GM18951 (cell line): ENCODE measurements at regions not wholly inside any gene's neighbourhood (a gene's known extent, or its start where the extent isn't known, plus 50 kb on each side); places are given as distances from the start of the nearest gene placed in this dataset.
"Not testable (repeated sequence)": the region's sequence is repeated elsewhere in the genome, so short reads cannot be mapped to it uniquely, and the experiment has no call there.

ENCODE experiments used
- POLR2A ChIP-seq: IDR thresholded peaks from 4 replicates; pipeline ENCODE4 v1.6.1; 2011; ENCODE audit warnings: mild to moderate bottlenecking; ENCODE audit not compliant: insufficient read length, insufficient read depth; ENCODE audit errors: extremely low read depth
- in situ Hi-C: fragments of 300-500 bp; cut with MboI; formaldehyde crosslinking; loops from one replicate; pipeline ENCODE4 v1.12.0; 2022; ENCODE audit warnings: low sequenced_read_pairs, mixed read lengths, inconsistent platforms; ENCODE audit not compliant: unreplicated experiment

- TF ChIP-seq POLR2A = no peak
- in situ Hi-C loops = no loop called here
Observed at GRCh38 chr6:132190815-132191175, 210.5 kb downstream of the MOXD1 start.

- in situ Hi-C loops = no loop called here
- TF ChIP-seq POLR2A = no peak
Observed at GRCh38 chr6:132190097-132190814, 211.0 kb downstream of the MOXD1 start.

DNA sequence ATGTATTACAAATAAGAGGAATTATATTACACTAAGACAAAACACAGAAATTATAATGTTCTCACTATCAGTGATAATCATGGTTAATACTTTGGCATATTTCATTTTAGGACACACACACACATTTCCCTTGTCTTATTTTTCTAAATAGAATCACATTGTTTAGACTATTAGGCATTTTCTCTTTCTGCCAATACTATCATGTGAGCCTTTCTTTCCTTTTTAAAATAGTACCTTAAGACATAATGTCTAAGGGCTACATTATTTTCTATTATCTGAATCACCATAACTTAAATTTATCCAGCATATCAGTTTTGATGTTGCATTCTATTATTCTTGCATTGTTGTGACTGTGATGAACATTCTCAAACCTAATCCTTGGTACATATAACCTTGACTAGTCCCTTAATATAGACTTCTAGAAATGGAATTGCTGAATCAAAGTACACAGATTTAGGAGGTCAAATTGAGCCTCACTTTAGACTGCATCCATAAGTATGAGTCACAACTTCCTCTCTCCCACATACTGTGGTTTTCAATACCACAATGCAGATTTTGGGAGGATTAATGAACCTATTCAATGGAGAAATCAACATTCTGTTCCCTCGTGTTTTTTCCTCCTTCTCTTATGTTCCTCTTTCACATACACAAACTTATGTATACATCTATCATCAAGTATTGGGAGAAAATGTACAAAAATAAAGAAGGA, 212.6 kb downstream of the MOXD1 start:
- in situ Hi-C loops = no loop called here
- no peak for TF ChIP-seq POLR2A

- no peak for TF ChIP-seq POLR2A
- in situ Hi-C loops = no loop called here
Observed at GRCh38 chr6:132187816-132188215, 213.5 kb downstream of the MOXD1 start.

DNA sequence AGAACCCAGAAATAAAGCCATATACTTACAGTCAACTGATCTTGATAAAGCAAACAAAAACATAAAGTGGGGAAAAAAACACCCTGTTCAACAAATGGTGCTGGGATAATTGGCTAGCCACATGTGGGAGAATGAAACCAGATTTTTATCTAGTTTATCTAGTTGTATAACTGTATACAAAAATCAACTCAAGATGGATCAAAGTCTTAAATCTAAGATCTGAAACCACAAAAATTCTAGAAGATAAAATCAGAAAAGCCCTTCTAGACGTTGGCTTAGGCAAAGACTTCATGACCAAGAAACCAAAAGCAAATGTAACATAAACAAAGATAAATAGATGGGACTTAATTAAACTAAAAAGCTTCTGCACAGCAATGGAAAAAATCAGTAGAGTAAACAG, 216.3 kb downstream of the MOXD1 start:
- in situ Hi-C loops = not testable (repeated sequence)

DNA sequence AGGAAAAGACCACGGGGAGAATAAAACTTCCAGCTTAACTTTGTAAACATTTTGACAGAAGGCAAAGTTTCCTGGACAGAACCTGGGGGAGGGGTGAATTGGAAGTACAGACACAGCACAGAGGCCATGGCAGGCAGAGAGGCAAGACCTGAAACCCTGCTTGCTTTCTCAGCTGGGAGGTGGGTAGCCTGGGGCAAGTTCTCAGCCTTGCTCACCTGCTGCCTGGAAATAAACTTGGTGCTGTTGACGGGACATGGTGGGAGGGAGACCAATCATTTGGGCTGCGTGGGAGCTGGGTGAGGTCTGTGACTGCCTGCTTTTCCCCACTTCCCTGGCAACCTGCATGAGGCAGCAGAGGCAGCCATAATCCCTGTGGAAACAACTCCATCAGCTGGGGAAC, 221.3 kb downstream of the MOXD1 start:
- in situ Hi-C loops = no loop called here
- TF ChIP-seq POLR2A = no peak

- TF ChIP-seq POLR2A = no peak
- in situ Hi-C loops = no loop called here
Observed at GRCh38 chr6:132174919-132175318, 223.7 kb upstream of the CCN2 start.

DNA sequence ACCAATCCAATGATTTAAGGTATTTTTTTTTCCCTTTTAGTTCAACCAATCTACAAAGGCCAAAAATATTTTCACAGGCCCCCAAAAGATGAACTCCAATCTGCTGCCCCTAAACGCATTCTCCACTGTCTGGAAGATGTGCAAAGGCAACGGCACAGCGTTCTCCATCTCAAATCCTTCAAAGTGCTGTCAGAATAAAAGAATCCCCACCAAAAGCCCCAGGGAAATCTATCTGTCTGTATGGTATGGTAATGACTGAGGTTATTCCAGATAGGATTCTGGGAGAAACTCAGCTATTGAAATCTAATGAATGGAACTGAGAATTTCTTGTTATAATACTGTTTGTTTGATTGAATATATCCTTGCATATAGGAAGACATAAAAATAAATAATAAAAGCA, 217.8 kb upstream of the CCN2 start:
- in situ Hi-C loops = no loop called here

DNA sequence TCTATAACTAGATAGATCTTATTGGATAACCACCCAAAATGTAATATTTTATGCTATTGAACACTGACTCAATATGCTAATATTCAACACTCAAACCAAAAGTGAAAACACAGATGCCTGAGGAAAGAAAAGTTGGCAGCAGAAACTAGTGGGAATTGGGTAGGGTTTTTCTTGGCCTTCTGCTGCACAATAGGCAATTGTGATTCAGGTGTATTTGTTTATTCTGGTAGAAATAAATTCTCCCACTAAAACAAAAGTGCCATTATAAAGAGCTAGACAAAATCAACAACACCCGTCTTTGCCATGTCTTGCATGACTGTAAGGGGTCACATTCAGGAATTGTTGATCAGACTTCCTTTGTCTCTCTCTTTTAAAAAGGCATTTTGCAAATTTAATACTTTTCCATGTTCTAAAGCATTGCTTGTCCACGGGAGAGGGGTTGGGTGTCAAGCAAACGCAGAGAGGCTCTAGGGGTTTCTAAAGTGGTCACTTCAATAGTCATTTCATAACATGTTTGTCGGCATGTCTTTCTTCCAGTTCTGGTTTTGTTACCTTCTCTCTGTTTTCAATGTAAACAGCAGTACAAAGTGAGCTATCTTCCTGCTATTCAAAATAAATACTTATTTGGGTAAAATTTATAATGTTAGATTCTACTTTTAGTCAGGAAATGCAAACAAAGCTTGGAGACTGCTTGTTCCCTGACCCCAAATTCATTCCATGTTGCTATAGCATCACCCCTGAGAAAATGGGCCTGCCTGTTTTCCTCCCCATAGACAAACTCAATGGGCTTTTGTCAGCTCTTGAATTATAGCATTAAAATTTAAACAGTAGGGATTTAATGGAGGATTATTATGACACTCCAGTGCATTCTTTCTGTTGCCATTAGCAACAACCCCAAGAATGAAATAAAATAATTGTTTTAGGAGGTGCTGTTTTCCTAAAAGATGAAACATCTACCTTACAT, 217.0 kb upstream of the CCN2 start:
- TF ChIP-seq POLR2A = no peak
- in situ Hi-C loops = no loop called here

More for the DNA sequence above, 217.8 kb upstream of the CCN2 start:
- no peak for TF ChIP-seq POLR2A

DNA sequence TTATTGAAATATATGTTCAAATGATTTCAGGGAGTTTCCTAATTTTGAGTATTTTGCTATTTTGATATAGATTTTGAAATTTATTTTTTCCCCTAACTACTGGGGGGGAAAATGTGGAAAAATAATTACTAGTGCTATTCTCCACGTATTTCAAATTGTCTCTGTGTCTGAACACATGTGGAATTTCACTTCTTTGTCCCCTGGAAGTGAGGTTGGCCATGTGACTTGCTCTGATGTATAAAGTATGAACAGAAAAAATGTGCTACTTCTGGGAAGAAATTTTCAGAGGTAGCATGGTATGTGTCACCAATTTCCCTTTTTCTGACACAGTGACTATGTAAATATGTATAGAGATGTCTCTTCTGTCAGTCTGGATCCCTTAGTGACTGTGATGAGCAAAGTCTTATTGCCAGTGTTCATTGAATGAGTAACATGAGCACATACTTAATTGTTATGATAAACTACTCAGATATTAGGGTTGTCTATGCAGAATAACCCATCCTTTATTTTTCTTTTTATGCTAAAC, 215.4 kb upstream of the CCN2 start:
- in situ Hi-C loops = no loop called here
- TF ChIP-seq POLR2A = no peak

- in situ Hi-C loops = no loop called here
- no peak for TF ChIP-seq POLR2A
Observed at GRCh38 chr6:132165677-132166076, 214.5 kb upstream of the CCN2 start.

GRCh38 chr6:132161283-132161682, 210.1 kb upstream of the CCN2 start:
- no peak for TF ChIP-seq POLR2A
- in situ Hi-C loops = no loop called here

DNA sequence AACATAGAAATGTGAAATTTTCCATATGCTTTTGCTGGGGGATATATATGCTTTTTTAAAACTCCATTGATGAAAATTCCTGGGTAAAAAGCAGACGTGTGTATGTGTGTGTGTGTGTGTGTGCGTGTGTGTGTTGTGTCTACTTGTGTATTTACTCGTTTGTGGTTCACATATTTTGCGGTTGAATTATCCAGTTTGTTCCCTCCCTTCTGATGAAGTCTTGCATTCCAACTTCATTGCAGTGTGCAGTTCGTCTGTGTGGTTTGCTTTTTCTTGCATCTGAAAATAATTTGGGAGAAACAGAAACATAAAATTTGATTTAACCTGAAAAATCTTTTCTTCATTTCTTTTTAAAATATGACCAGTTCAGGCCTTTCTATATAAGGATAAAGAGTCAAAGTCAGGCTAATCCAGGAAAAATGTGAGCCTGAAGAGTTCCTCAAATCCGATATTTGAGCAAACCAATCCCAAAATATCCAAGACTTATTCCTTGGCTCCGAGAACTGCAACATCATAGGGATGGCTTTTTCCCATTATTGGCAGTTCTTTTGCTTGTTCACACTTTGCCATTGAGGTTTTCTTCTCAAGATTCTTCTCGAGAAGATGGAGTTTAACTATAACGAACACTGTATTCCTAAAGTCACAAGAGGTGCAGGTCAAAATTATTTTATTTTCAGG, 202.2 kb upstream of the CCN2 start:
- in situ Hi-C loops = no loop called here
- TF ChIP-seq POLR2A = no peak

- in situ Hi-C loops = no loop called here
- TF ChIP-seq POLR2A = no peak
Observed at GRCh38 chr6:132147530-132148011, 196.4 kb upstream of the CCN2 start.
